GM23338 (cell line): ENCODE measurements at regions not wholly inside any gene's neighbourhood (a gene's known extent, or its start where the extent isn't known, plus 50 kb on each side); places are given as distances from the start of the nearest gene placed in this dataset.

ENCODE experiments used
- ATAC-seq: fragments of 200-7000 bp; cut with Tn5 transposase; 3 replicates; pipeline ENCODE4 v1.9.1; 2020
- DNase-seq: peaks from one replicate; pipeline ENCODE4 v3.0.0-alpha.2; 2015; ENCODE audit warnings: low spot score
- H2AFZ ChIP-seq: fragments of 200-600 bp; sonication (generic); 2 replicates; pipeline ENCODE4 v1.8.0; 2016; ENCODE audit warnings: antibody characterized with exemption, mild to moderate bottlenecking, moderate library complexity
- H3F3A ChIP-seq: fragments of 200-600 bp; sonication (generic); replicated peaks from 2 replicates; pipeline ENCODE4 v1.8.0; 2017; ENCODE audit warnings: antibody characterized with exemption, mixed run types, low read depth
- H3K27ac ChIP-seq: fragments of 200-600 bp; sonication (generic); 2 replicates; pipeline ENCODE4 v1.6.1; 2016; ENCODE audit warnings: low read depth
- H3K27me3 ChIP-seq: fragments of 200-600 bp; sonication (generic); 2 replicates; pipeline ENCODE4 v1.8.0; 2016; ENCODE audit warnings: mild to moderate bottlenecking, mixed run types, moderate library complexity; ENCODE audit not compliant: insufficient read depth
- H3K36me3 ChIP-seq: fragments of 200-600 bp; sonication (generic); 2 replicates; pipeline ENCODE4 v1.8.0; 2016; ENCODE audit warnings: mild to moderate bottlenecking; ENCODE audit not compliant: insufficient read depth
- H3K4me1 ChIP-seq: fragments of 200-600 bp; sonication (generic); 2 replicates; pipeline ENCODE4 v1.8.0; 2016; ENCODE audit warnings: mild to moderate bottlenecking, moderate library complexity; ENCODE audit not compliant: insufficient read depth
- H3K4me2 ChIP-seq: fragments of 200-600 bp; sonication (generic); 2 replicates; pipeline ENCODE4 v1.7.1; 2017; ENCODE audit warnings: mixed run types
- H3K4me3 ChIP-seq: fragments of 200-600 bp; sonication (generic); 2 replicates; pipeline ENCODE4 v1.6.1; 2016; ENCODE audit warnings: mixed run types
- H3K79me2 ChIP-seq: fragments of 200-600 bp; sonication (generic); replicated peaks from 2 replicates; pipeline ENCODE4 v1.8.0; 2017; ENCODE audit warnings: mild to moderate bottlenecking; ENCODE audit not compliant: insufficient read depth
- H3K9me2 ChIP-seq: fragments of 200-600 bp; sonication (generic); 2 replicates; pipeline ENCODE4 v1.8.0; 2017; ENCODE audit not compliant: insufficient read depth
- H4K20me1 ChIP-seq: fragments of 200-600 bp; sonication (generic); replicated peaks from 2 replicates; pipeline ENCODE4 v1.8.0; 2017; ENCODE audit warnings: mild to moderate bottlenecking; ENCODE audit not compliant: insufficient read depth
- H3K27ac Mint-ChIP-seq: 2 replicates; pipeline ENCODE4 v1.8.0; 2020; ENCODE audit warnings: inconsistent platforms, mild to moderate bottlenecking, moderate library complexity, mixed read lengths
- H3K27me3 Mint-ChIP-seq: 3 replicates; pipeline ENCODE4 v1.8.0; 2022; ENCODE audit warnings: low read depth, mild to moderate bottlenecking, moderate library complexity, mixed read lengths, inconsistent platforms; ENCODE audit not compliant: insufficient read depth, poor library complexity
- H3K36me3 Mint-ChIP-seq: 3 replicates; pipeline ENCODE4 v1.8.0; 2021; ENCODE audit warnings: low read depth, mild to moderate bottlenecking, inconsistent platforms, moderate library complexity, mixed read lengths
- H3K4me1 Mint-ChIP-seq: 3 replicates; pipeline ENCODE4 v1.8.0; 2020; ENCODE audit warnings: mild to moderate bottlenecking, inconsistent platforms, mixed read lengths
- H3K4me3 Mint-ChIP-seq: 3 replicates; pipeline ENCODE4 v1.8.0; 2021; ENCODE audit warnings: moderate library complexity, mild to moderate bottlenecking, inconsistent platforms, mixed read lengths
- H3K9me3 Mint-ChIP-seq: 3 replicates; pipeline ENCODE4 v1.8.0; 2020; ENCODE audit warnings: moderate library complexity, mild to moderate bottlenecking, inconsistent platforms, mixed read lengths
- CREB1 ChIP-seq: fragments of 250-450 bp; sonication (Bioruptor Pico); IDR thresholded peaks from 2 replicates; pipeline ENCODE4 v1.5.0; 2020; ENCODE audit warnings: low read depth, mild to moderate bottlenecking, moderate library complexity
- CTCF ChIP-seq, 2 experiments: fragments of 200-600 bp in 1 of 2; sonication (generic) in 1 of 2; conservative IDR thresholded peaks; 2 replicates each; pipeline versions ENCODE4 v1.5.1 to v1.6.1; 2016 to 2017; ENCODE audit warnings: antibody characterized with exemption in 2 of 2, low read depth in 2 of 2, mild to moderate bottlenecking in 2 of 2, moderate library complexity in 1 of 2
- ETS1 ChIP-seq: IDR thresholded peaks from 2 replicates; pipeline ENCODE4 v1.6.1; 2016; ENCODE audit warnings: antibody characterized with exemption
- EZH2 ChIP-seq: fragments of 200-600 bp; sonication (generic); IDR thresholded peaks from one replicate; pipeline ENCODE4 v1.8.0; 2017; ENCODE audit warnings: antibody characterized with exemption, mild to moderate bottlenecking, low read depth; ENCODE audit not compliant: unreplicated experiment
- EZH2phosphoT487 ChIP-seq: fragments of 200-600 bp; sonication (generic); IDR thresholded peaks from one replicate; pipeline ENCODE4 v1.8.1; 2018; ENCODE audit warnings: antibody characterized with exemption; ENCODE audit not compliant: unreplicated experiment
- JUNB ChIP-seq: IDR thresholded peaks from one replicate; pipeline ENCODE4 v1.6.1; 2016; ENCODE audit warnings: antibody characterized with exemption; ENCODE audit not compliant: unreplicated experiment
- NANOG ChIP-seq: IDR thresholded peaks from 2 replicates; pipeline ENCODE4 v1.6.1; 2016; ENCODE audit warnings: antibody characterized with exemption, borderline replicate concordance
- POLR2AphosphoS5 ChIP-seq: IDR thresholded peaks from 2 replicates; pipeline ENCODE4 v1.6.1; 2016; ENCODE audit warnings: antibody characterized with exemption, low read depth
- REST ChIP-seq: IDR thresholded peaks from one replicate; pipeline ENCODE4 v1.6.1; 2018; ENCODE audit warnings: antibody characterized with exemption; ENCODE audit not compliant: unreplicated experiment
- STAT1 ChIP-seq: IDR thresholded peaks from one replicate; pipeline ENCODE4 v1.6.1; 2016; ENCODE audit warnings: antibody characterized with exemption; ENCODE audit not compliant: unreplicated experiment
- ZNF114 ChIP-seq: fragments of 250-450 bp; sonication (Bioruptor Pico); IDR thresholded peaks from 2 replicates; pipeline ENCODE4 v1.5.0; 2020; ENCODE audit warnings: mild to moderate bottlenecking, moderate library complexity
- ZNF331 ChIP-seq: fragments of 250-450 bp; sonication (Bioruptor Pico); IDR thresholded peaks from 2 replicates; pipeline ENCODE4 v1.5.0; 2020; ENCODE audit warnings: low read depth, mild to moderate bottlenecking, moderate library complexity
- ZNF462 ChIP-seq: fragments of 250-450 bp; sonication (Bioruptor Pico); IDR thresholded peaks from 2 replicates; pipeline ENCODE4 v1.5.0; 2020; ENCODE audit warnings: mild to moderate bottlenecking, moderate library complexity

- Histone ChIP-seq H3K79me2 (no peaks in the 10 kb centered on the region), H3K4me3 (no peak overlapping the region), H3K27me3 (no peaks in the 10 kb centered on the region), H3K9me2 (no peaks in the 10 kb centered on the region), H3F3A (no peaks in the 10 kb centered on the region), H3K36me3 (no peaks in the 10 kb centered on the region), H4K20me1 (no peaks in the 10 kb centered on the region), H2AFZ (no peak overlapping the region), H3K27ac (no peak overlapping the region), H3K4me1 (no peaks in the 10 kb centered on the region), H3K4me2 (no peak overlapping the region)
- Mint-ChIP-seq H3K27ac (no peak overlapping the region), H3K9me3 (peaks cover 3% of the 10 kb centered on the region; the same call in 1 of the 3 replicates), H3K27me3 (peaks cover 6% of the 10 kb centered on the region), H3K4me1 (no peaks in the 10 kb centered on the region), H3K36me3 (no peaks in the 10 kb centered on the region), H3K4me3 (no peak overlapping the region)
- no peak for ATAC-seq
- no peak for DNase-seq
- TF ChIP-seq NANOG: no peak
- TF ChIP-seq ZNF114 (CRISPR knock-in tag): no peak
- no peak for TF ChIP-seq ZNF462 (CRISPR knock-in tag)
- no peak for TF ChIP-seq STAT1
- no peak for TF ChIP-seq CREB1
- no peak for TF ChIP-seq EZH2phosphoT487
- no peak for TF ChIP-seq ETS1
- no peak for TF ChIP-seq REST
- no peak for TF ChIP-seq EZH2
- no peak for TF ChIP-seq POLR2AphosphoS5
- no peak for TF ChIP-seq CTCF (conservative IDR thresholded peaks at IDR 0.05; ENCODE audit: low read depth in 2 of 2)
- no peak for TF ChIP-seq ZNF331
- no peak for TF ChIP-seq JUNB
These were observed 134.3 kb downstream of the TFCP2L1 start for GRCh38 chr2:121150713-121151112.
